Esophagus mucosa (tissue), 1 donor: ENCODE measurements at regions not wholly inside any gene's neighbourhood (a gene's known extent, or its start where the extent isn't known, plus 50 kb on each side); places are given as distances from the start of the nearest gene placed in this dataset.
A peak's percentile ranks its signal among the peaks of the same experiment; 100 is the strongest.

Experiments
- ATAC-seq: fragments of 200-7000 bp; cut with Tn5 transposase; one replicate; pipeline ENCODE4 v1.9.1; 2020
- donor health status: DM: yes; HTN: yes; CAD: no.

GRCh38 chr1:186550832-186551231, 89.9 kb upstream of the PDC start:
- ATAC-seq: no peak

GRCh38 chr1:186541003-186541402, 80.1 kb upstream of the PDC start:
- no peak for ATAC-seq

- ATAC-seq: no peak
These were observed 79.6 kb upstream of the PDC start for GRCh38 chr1:186540521-186540920.

GRCh38 chr1:186536273-186536890, 75.5 kb upstream of the PDC start:
- ATAC-seq: no peak

GRCh38 chr1:186535388-186536133, 74.6 kb upstream of the PDC start:
- ATAC-seq: peak; percentile 74

GRCh38 chr1:186534401-186534800, 73.5 kb upstream of the PDC start:
- ATAC-seq: no peak

- ATAC-seq: no peak
These were observed 71.6 kb upstream of the PDC start for GRCh38 chr1:186532466-186532865.

GRCh38 chr1:186531561-186532165, 70.7 kb upstream of the PDC start:
- ATAC-seq: no peak

- ATAC-seq: no peak
These were observed 69.2 kb upstream of the PDC start for GRCh38 chr1:186530109-186530508.

- ATAC-seq: no peak
These were observed 59.1 kb upstream of the PDC start for GRCh38 chr1:186519982-186520381.

- no peak for ATAC-seq
These were observed 58.0 kb upstream of the PDC start for GRCh38 chr1:186518822-186519381.

GRCh38 chr1:186518395-186518794, 57.5 kb upstream of the PDC start:
- ATAC-seq: no peak

GRCh38 chr1:186514367-186514766, 53.5 kb upstream of the PDC start:
- ATAC-seq: no peak

- ATAC-seq: no peak
These were observed 52.6 kb upstream of the PDC start for GRCh38 chr1:186513526-186513925.

- ATAC-seq: peak; percentile 10
These were observed 52.0 kb upstream of the PDC start for GRCh38 chr1:186512698-186513457.

- no peak for ATAC-seq
These were observed 51.1 kb upstream of the PDC start for GRCh38 chr1:186511761-186512637.
